ENCODE measurements at regions not wholly inside any gene's neighbourhood (a gene's known extent, or its start where the extent isn't known, plus 50 kb on each side); places are given as distances from the start of the nearest gene placed in this dataset.

GRCh38 chr7:115799430-115799829 is 231.1 kb downstream of the TFEC start:
- TF ChIP-seq CTCF (conservative IDR thresholded peaks at IDR 0.05; ENCODE audit: low read depth in 2 of 2) (no peak), EZH2phosphoT487 (IDR thresholded peaks at IDR 0.05; ENCODE audit: unreplicated experiment) (no peak), CREB1 (CRISPR knock-in tag; IDR thresholded peaks at IDR 0.05; ENCODE audit: low read depth) (no peak), POLR2AphosphoS5 (IDR thresholded peaks at IDR 0.05; ENCODE audit: low read depth) (no peak), ZNF331 (CRISPR knock-in tag; IDR thresholded peaks at IDR 0.05; ENCODE audit: low read depth) (no peak), EZH2 (IDR thresholded peaks at IDR 0.05; ENCODE audit: low read depth, unreplicated experiment) (no peak)
